PC-9 (cell line): ENCODE measurements at regions not wholly inside any gene's neighbourhood (a gene's known extent, or its start where the extent isn't known, plus 50 kb on each side); places are given as distances from the start of the nearest gene placed in this dataset.
"Not testable (repeated sequence)": the region's sequence is repeated elsewhere in the genome, so short reads cannot be mapped to it uniquely, and the experiment has no call there.

ENCODE experiments used
- BruUV-seq: library from RNA; stranded (reverse); fragments of 400-500 nt; replicated peaks from 2 replicates; lab custom pipeline; 2021; lab: Mats Ljungman, UMichigan
- CTCF ChIA-PET: fragments of 300-600 bp; sonication (Branson Sonifier 250); formaldehyde crosslinking; loops from one replicate; lab custom pipeline; 2022; ENCODE audit warnings: antibody characterized with exemption; lab: Charles Lee
- POLR2A ChIA-PET: fragments of 300-600 bp; sonication (Branson Sonifier 250); formaldehyde crosslinking; loops from one replicate; lab custom pipeline; 2022; ENCODE audit warnings: antibody characterized with exemption; ENCODE audit not compliant: unreplicated experiment; lab: Charles Lee
- DNase-seq, 2 experiments: peaks; one replicate each; pipeline versions ENCODE4 v3.0.0 to v3.0.0-alpha.2; 2015 to 2022; ENCODE audit warnings: mixed read lengths in 1 of 2
- H2AFZ ChIP-seq: fragments of 200-600 bp; sonication (generic); 2 replicates; pipeline ENCODE4 v1.8.1; 2017; ENCODE audit warnings: antibody characterized with exemption
- H3F3A ChIP-seq: fragments of 200-600 bp; sonication (generic); 2 replicates; pipeline ENCODE4 v1.8.1; 2017; ENCODE audit warnings: antibody characterized with exemption, mild to moderate bottlenecking, low read depth; ENCODE audit not compliant: insufficient read depth
- H3K27ac ChIP-seq: fragments of 200-600 bp; sonication (generic); 2 replicates; pipeline ENCODE4 v1.6.1; 2016; ENCODE audit warnings: mixed run types
- H3K27me3 ChIP-seq: fragments of 200-600 bp; sonication (generic); 2 replicates; pipeline ENCODE4 v1.6.1; 2016; ENCODE audit warnings: low read depth, mixed run types; ENCODE audit not compliant: insufficient read depth
- H3K36me3 ChIP-seq: fragments of 200-600 bp; sonication (generic); 2 replicates; pipeline ENCODE4 v1.6.1; 2016; ENCODE audit warnings: low read depth, mixed run types
- H3K4me1 ChIP-seq: fragments of 200-600 bp; sonication (generic); replicated peaks from 2 replicates; pipeline ENCODE4 v1.6.1; 2016; ENCODE audit warnings: mixed run types; ENCODE audit not compliant: insufficient read depth
- H3K4me2 ChIP-seq: fragments of 200-600 bp; sonication (generic); 2 replicates; pipeline ENCODE4 v1.6.1; 2017; ENCODE audit warnings: mixed run types
- H3K4me3 ChIP-seq: fragments of 200-600 bp; sonication (generic); 2 replicates; pipeline ENCODE4 v1.6.1; 2016; ENCODE audit warnings: mixed run types
- H3K79me2 ChIP-seq: fragments of 200-600 bp; sonication (generic); 2 replicates; pipeline ENCODE4 v1.6.1; 2017; ENCODE audit warnings: low read depth, mixed run types
- H3K9me2 ChIP-seq: fragments of 200-600 bp; sonication (generic); 2 replicates; pipeline ENCODE4 v1.8.1; 2017; ENCODE audit warnings: mild to moderate bottlenecking; ENCODE audit not compliant: insufficient read depth
- H3K9me3 ChIP-seq: fragments of 200-600 bp; sonication (generic); 2 replicates; pipeline ENCODE4 v1.8.1; 2016; ENCODE audit warnings: low read depth; ENCODE audit not compliant: insufficient read depth
- H4K20me1 ChIP-seq: fragments of 200-600 bp; sonication (generic); 2 replicates; pipeline ENCODE4 v1.8.1; 2017; ENCODE audit not compliant: insufficient read depth
- EZH2 ChIP-seq: fragments of 200-600 bp; sonication (generic); IDR thresholded peaks from 2 replicates; pipeline ENCODE4 v1.8.0; 2017; ENCODE audit warnings: antibody characterized with exemption, low read depth
- intact Hi-C: fragments of 100-400 bp; cut with micrococcal nuclease; formaldehyde crosslinking; loops from one replicate; pipeline ENCODE4 v1.10.0; 2022; ENCODE audit not compliant: unreplicated experiment
- TF ChIP-seq, protein P1 (sequence below): fragments of 200-600 bp; sonication (generic); conservative IDR thresholded peaks from 2 replicates; pipeline ENCODE4 v1.6.1; 2017; ENCODE audit warnings: mixed run types, antibody characterized with exemption, mild to moderate bottlenecking, moderate library complexity

GRCh38 chr6:84866715-84867114 lies 102.3 kb upstream of the TBX18 start:
- CTCF ChIA-PET: no interaction called here

GRCh38 chr6:84865372-84865771 lies 101.0 kb upstream of the TBX18 start:
- BruUV-seq, H3K27me3 ChIP-seq, H4K20me1 ChIP-seq, H3F3A ChIP-seq, H3K4me3 ChIP-seq, intact Hi-C loops, H3K27ac ChIP-seq, H2AFZ ChIP-seq, H3K4me1 ChIP-seq, CTCF ChIA-PET, H3K79me2 ChIP-seq, H3K9me2 ChIP-seq, H3K9me3 ChIP-seq, H3K4me2 ChIP-seq, DNase-seq, POLR2A ChIA-PET, H3K36me3 ChIP-seq: not testable (repeated sequence)

More at GRCh38 chr6:84866715-84867114, 102.3 kb upstream of the TBX18 start:
- H3K4me3 ChIP-seq: no peak overlapping the region
- H3K4me1 ChIP-seq: no peaks in the 10 kb centered on the region
- peaks cover 3% of the 10 kb centered on the region; the same call in 1 of the 2 replicates for H3K9me3 ChIP-seq
- no peaks in the 10 kb centered on the region for H4K20me1 ChIP-seq
- no peak overlapping the region for H3K27ac ChIP-seq
- H3K4me2 ChIP-seq: no peak overlapping the region
- no peaks in the 10 kb centered on the region for H3F3A ChIP-seq
- POLR2A ChIA-PET: no interaction called here
- no peaks in the 10 kb centered on the region for H3K9me2 ChIP-seq
- no peak for DNase-seq
- no peaks in the 10 kb centered on the region for H3K79me2 ChIP-seq
- no peaks in the 10 kb centered on the region for H3K36me3 ChIP-seq
- intact Hi-C loops: no loop called here
- H3K27me3 ChIP-seq: no peaks in the 10 kb centered on the region
- no TSS peak for BruUV-seq
- H2AFZ ChIP-seq: no peak overlapping the region
- TF ChIP-seq, protein P1, sequence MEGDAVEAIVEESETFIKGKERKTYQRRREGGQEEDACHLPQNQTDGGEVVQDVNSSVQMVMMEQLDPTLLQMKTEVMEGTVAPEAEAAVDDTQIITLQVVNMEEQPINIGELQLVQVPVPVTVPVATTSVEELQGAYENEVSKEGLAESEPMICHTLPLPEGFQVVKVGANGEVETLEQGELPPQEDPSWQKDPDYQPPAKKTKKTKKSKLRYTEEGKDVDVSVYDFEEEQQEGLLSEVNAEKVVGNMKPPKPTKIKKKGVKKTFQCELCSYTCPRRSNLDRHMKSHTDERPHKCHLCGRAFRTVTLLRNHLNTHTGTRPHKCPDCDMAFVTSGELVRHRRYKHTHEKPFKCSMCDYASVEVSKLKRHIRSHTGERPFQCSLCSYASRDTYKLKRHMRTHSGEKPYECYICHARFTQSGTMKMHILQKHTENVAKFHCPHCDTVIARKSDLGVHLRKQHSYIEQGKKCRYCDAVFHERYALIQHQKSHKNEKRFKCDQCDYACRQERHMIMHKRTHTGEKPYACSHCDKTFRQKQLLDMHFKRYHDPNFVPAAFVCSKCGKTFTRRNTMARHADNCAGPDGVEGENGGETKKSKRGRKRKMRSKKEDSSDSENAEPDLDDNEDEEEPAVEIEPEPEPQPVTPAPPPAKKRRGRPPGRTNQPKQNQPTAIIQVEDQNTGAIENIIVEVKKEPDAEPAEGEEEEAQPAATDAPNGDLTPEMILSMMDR: no peak
- TF ChIP-seq EZH2: no peak

DNA sequence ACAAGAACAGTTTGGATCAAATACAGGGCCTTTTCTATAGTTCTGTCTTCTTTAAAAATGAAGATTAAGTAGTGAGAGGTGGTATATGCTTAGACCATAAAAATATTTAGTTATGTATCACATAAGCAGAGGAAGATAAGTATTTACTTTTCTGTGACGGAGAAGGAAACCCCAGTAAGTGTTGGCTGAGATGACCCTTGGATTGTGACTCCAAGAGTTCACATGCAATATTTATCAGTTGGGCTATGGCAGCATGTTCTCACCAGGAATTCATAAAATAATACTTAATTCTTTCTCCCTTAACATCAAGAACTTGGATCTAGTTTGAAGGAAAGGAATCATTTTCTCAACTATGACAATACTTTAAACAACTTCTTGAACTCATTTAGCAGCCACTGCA lies 98.4 kb upstream of the TBX18 start:
- intact Hi-C loops: no loop called here
- no peak for TF ChIP-seq EZH2
- TF ChIP-seq, protein P1: no peak
- POLR2A ChIA-PET: no interaction called here
- H3K9me2 ChIP-seq: no peaks in the 10 kb centered on the region
- no peaks in the 10 kb centered on the region for H3K36me3 ChIP-seq
- BruUV-seq: no TSS peak
- no peak overlapping the region for H3K27ac ChIP-seq
- H3K79me2 ChIP-seq: no peaks in the 10 kb centered on the region
- no peaks in the 10 kb centered on the region for H4K20me1 ChIP-seq
- H3K4me1 ChIP-seq: no peaks in the 10 kb centered on the region
- DNase-seq: no peak
- H3K4me2 ChIP-seq: no peak overlapping the region
- peaks cover 3% of the 10 kb centered on the region; the same call in 1 of the 2 replicates for H3K9me3 ChIP-seq
- no peak overlapping the region for H3K4me3 ChIP-seq
- H3K27me3 ChIP-seq: no peaks in the 10 kb centered on the region
- CTCF ChIA-PET: interaction anchor here (0.6 kb wide), 1 partner anchor 580 kb away, joined by 13 read pairs; no protein-coding TSS in a partner anchor
- no peak overlapping the region for H2AFZ ChIP-seq
- H3F3A ChIP-seq: no peaks in the 10 kb centered on the region

DNA sequence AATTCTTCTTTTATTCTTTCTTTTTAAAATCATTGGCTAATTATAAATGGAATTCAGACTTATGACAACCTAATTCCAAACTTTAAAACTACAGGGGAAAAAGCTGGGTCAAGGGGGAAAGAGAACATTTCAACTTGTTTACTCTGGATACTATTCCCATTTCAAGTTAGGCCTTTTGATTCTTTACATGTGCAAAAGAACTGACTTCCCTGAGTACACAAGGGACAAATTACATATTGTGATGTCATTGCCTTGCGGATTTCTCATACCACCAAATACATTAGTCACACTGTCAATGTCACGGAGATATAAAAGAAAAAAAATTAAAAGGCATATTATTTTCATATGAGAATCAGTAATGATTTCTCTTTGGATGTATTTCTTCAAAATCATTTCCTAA lies 96.5 kb upstream of the TBX18 start:
- Histone ChIP-seq H3K9me2 (no peaks in the 10 kb centered on the region), H3K27me3 (no peaks in the 10 kb centered on the region), H3F3A (no peaks in the 10 kb centered on the region), H3K9me3 (no peaks in the 10 kb centered on the region), H3K27ac (no peak overlapping the region), H2AFZ (no peak overlapping the region), H4K20me1 (no peaks in the 10 kb centered on the region), H3K79me2 (no peaks in the 10 kb centered on the region), H3K4me1 (no peaks in the 10 kb centered on the region), H3K4me2 (no peak overlapping the region), H3K36me3 (no peaks in the 10 kb centered on the region), H3K4me3 (no peak overlapping the region)
- TF ChIP-seq, protein P1: no peak
- no peak for TF ChIP-seq EZH2
- intact Hi-C loops: no loop called here
- no peak for DNase-seq
- CTCF ChIA-PET: no interaction called here
- POLR2A ChIA-PET: no interaction called here
- no TSS peak for BruUV-seq
